NOMO-1 treated with dmso at 0.1 percent for 144 hours (cell line): ENCODE measurements at regions not wholly inside any gene's neighbourhood (a gene's known extent, or its start where the extent isn't known, plus 50 kb on each side); places are given as distances from the start of the nearest gene placed in this dataset.

Source experiments
- DNase-seq: peaks from one replicate; lab custom pipeline; 2025; ENCODE audit not compliant: unreplicated experiment; lab: John Stamatoyannopoulos, UW

- no peak for DNase-seq
These were observed 1286.6 kb downstream of the FSTL5 start for GRCh38 chr4:160877087-160877790.

GRCh38 chr4:160880180-160880579 lies 1283.6 kb downstream of the FSTL5 start:
- DNase-seq: no peak

GRCh38 chr4:160887668-160888067 lies 1276.1 kb downstream of the FSTL5 start:
- DNase-seq: no peak

- DNase-seq: no peak
These were observed 1269.7 kb downstream of the FSTL5 start for GRCh38 chr4:160894128-160894527.

GRCh38 chr4:160894809-160895208 lies 1269.0 kb downstream of the FSTL5 start:
- DNase-seq: no peak

GRCh38 chr4:160927311-160927710 lies 1236.5 kb downstream of the FSTL5 start:
- no peak for DNase-seq

GRCh38 chr4:160928482-160928881 lies 1235.3 kb downstream of the FSTL5 start:
- DNase-seq: no peak

GRCh38 chr4:160947653-160948052 lies 1216.1 kb downstream of the FSTL5 start:
- no peak for DNase-seq

- DNase-seq: no peak
These were observed 1206.9 kb downstream of the FSTL5 start for GRCh38 chr4:160956875-160957274.

- DNase-seq: no peak
These were observed 1193.9 kb downstream of the FSTL5 start for GRCh38 chr4:160969925-160970324.

- DNase-seq: no peak
These were observed 1183.7 kb downstream of the FSTL5 start for GRCh38 chr4:160980091-160980490.

- DNase-seq: no peak
These were observed 1182.7 kb downstream of the FSTL5 start for GRCh38 chr4:160981083-160981482.

- no peak for DNase-seq
These were observed 1180.8 kb downstream of the FSTL5 start for GRCh38 chr4:160983035-160983434.

- no peak for DNase-seq
These were observed 1161.4 kb downstream of the FSTL5 start for GRCh38 chr4:161002386-161002785.

- no peak for DNase-seq
These were observed 1160.3 kb downstream of the FSTL5 start for GRCh38 chr4:161003418-161004057.

- DNase-seq: no peak
These were observed 1158.1 kb downstream of the FSTL5 start for GRCh38 chr4:161005746-161006145.

GRCh38 chr4:161008527-161008926 lies 1155.3 kb downstream of the FSTL5 start:
- DNase-seq: no peak

- no peak for DNase-seq
These were observed 1153.6 kb downstream of the FSTL5 start for GRCh38 chr4:161010227-161010626.
